HCT116 (cell line): ENCODE measurements at regions not wholly inside any gene's neighbourhood (a gene's known extent, or its start where the extent isn't known, plus 50 kb on each side); places are given as distances from the start of the nearest gene placed in this dataset.

Experiments used
- ATAC-seq: fragments of 200-7000 bp; cut with Tn5 transposase; 2 replicates; pipeline ENCODE4 v1.9.1; 2020; ENCODE audit warnings: mild to moderate bottlenecking, moderate library complexity
- BruUV-seq: library from RNA; stranded (reverse); fragments of 400-500 nt; replicated peaks from 2 replicates; lab custom pipeline; 2021; lab: Mats Ljungman, UMichigan
- CTCF ChIA-PET: fragments of 300-600 bp; sonication (Branson Sonifier 250); formaldehyde crosslinking; loops from one replicate; lab custom pipeline; 2021; ENCODE audit warnings: antibody characterized with exemption; lab: Charles Lee
- POLR2A ChIA-PET: fragments of 300-600, 350-600 bp; sonication (Branson Sonifier 250); formaldehyde crosslinking; loops from one replicate; lab custom pipeline; 2021; ENCODE audit warnings: antibody characterized with exemption; lab: Charles Lee
- RAD21 ChIA-PET, 2 experiments: fragments of 300-600 bp; sonication (Branson Sonifier 250); formaldehyde crosslinking; loops; one replicate each; lab custom pipeline; 2023; ENCODE audit warnings: low total read pairs in 2 of 2; ENCODE audit not compliant: uncharacterized antibody in 2 of 2, unreplicated experiment in 2 of 2, low non-redundant PET in 1 of 2; lab: Charles Lee
- DNase-seq: peaks from one replicate; pipeline ENCODE4 v3.0.0-alpha.2; 2010; ENCODE audit warnings: low read depth, low spot score
- H2AFZ ChIP-seq: fragments of 200-600 bp; shearing (Covaris generic), sonication (generic); 2 replicates; pipeline ENCODE4 v1.6.1; 2017; ENCODE audit warnings: low read depth, mixed run types, mixed read lengths, antibody characterized with exemption, low read length; ENCODE audit not compliant: poor library complexity, severe bottlenecking
- H3K27ac ChIP-seq: 2 replicates; pipeline ENCODE4 v1.5.1; 2012; ENCODE audit warnings: low read depth, low read length
- H3K27me3 ChIP-seq: fragments of 200-600 bp; sonication (generic); 2 replicates; pipeline ENCODE4 v1.6.1; 2016; ENCODE audit warnings: mixed run types, low read length, mixed read lengths; ENCODE audit not compliant: insufficient read depth
- H3K36me3 ChIP-seq, 2 experiments: fragments of 200-500 bp in 1 of 2; fragments of 200-600 bp in 1 of 2; sonication (Bioruptor generic) in 1 of 2; sonication (generic) in 1 of 2; 2 replicates each; pipeline versions ENCODE4 v1.5.1 to v1.6.1; 2014 to 2016; ENCODE audit warnings: low read length in 2 of 2, inconsistent platforms in 1 of 2, mixed read lengths in 1 of 2, mixed run types in 1 of 2; ENCODE audit not compliant: insufficient read depth in 2 of 2, control insufficient read depth in 1 of 2
- H3K4me1 ChIP-seq, 2 experiments: fragments of 200-600 bp in 1 of 2; sonication (generic) in 1 of 2; 2 replicates each; pipeline versions ENCODE4 v1.5.1 to v1.6.1; 2012 to 2017; ENCODE audit warnings: low read length in 2 of 2, inconsistent platforms in 1 of 2, mild to moderate bottlenecking in 1 of 2, mixed read lengths in 1 of 2, mixed run types in 1 of 2, moderate library complexity in 1 of 2; ENCODE audit not compliant: insufficient read depth in 2 of 2, control insufficient read depth in 1 of 2
- H3K4me2 ChIP-seq: fragments of 200-600 bp; sonication (generic); 2 replicates; pipeline ENCODE4 v1.6.1; 2017; ENCODE audit warnings: mixed run types, low read length, mixed read lengths
- H3K4me3 ChIP-seq, 2 experiments: fragments of 200-600 bp in 1 of 2; sonication (generic) in 1 of 2; replicated peaks in 1 of 2; 2 replicates each; pipeline ENCODE4 v1.5.1; 2011 to 2016; ENCODE audit warnings: low read length in 2 of 2, control low read depth in 1 of 2, low read depth in 1 of 2, mild to moderate bottlenecking in 1 of 2, mixed read lengths in 1 of 2, mixed run types in 1 of 2
- H3K79me2 ChIP-seq: fragments of 200-600 bp; sonication (generic); 2 replicates; pipeline ENCODE4 v1.6.1; 2017; ENCODE audit warnings: mild to moderate bottlenecking, mixed run types, low read length, moderate library complexity, mixed read lengths; ENCODE audit not compliant: insufficient read depth
- H3K9ac ChIP-seq: fragments of 200-600 bp; sonication (generic); 2 replicates; pipeline ENCODE4 v1.6.1; 2016; ENCODE audit warnings: low read length, mixed read lengths
- H3K9me2 ChIP-seq: fragments of 200-600 bp; sonication (generic), shearing (Covaris generic); 2 replicates; pipeline ENCODE4 v1.6.1; 2017; ENCODE audit warnings: mixed run types, mild to moderate bottlenecking, moderate library complexity; ENCODE audit not compliant: insufficient read depth
- H3K9me3 ChIP-seq, 2 experiments: fragments of 200-500 bp in 1 of 2; fragments of 200-600 bp in 1 of 2; sonication (Bioruptor generic) in 1 of 2; sonication (generic) in 1 of 2; 2 replicates each; pipeline ENCODE4 v1.6.1; 2014 to 2017; ENCODE audit warnings: low read length in 2 of 2, mixed read lengths in 2 of 2, inconsistent platforms in 1 of 2, low read depth in 1 of 2, mild to moderate bottlenecking in 1 of 2, mixed run types in 1 of 2, moderate library complexity in 1 of 2; ENCODE audit not compliant: control insufficient read depth in 1 of 2, insufficient read depth in 1 of 2
- H4K20me1 ChIP-seq: fragments of 200-600 bp; sonication (generic), shearing (Covaris generic); 2 replicates; pipeline ENCODE4 v1.6.1; 2017; ENCODE audit warnings: mixed run types, mild to moderate bottlenecking, moderate library complexity; ENCODE audit not compliant: insufficient read depth
- CBX3 ChIP-seq: IDR thresholded peaks from 2 replicates; pipeline ENCODE4 v1.6.1; 2012; ENCODE audit warnings: low read depth
- ELF1 ChIP-seq: IDR thresholded peaks from 2 replicates; pipeline ENCODE4 v1.6.1; 2012; ENCODE audit warnings: low read depth, borderline replicate concordance
- POLR2AphosphoS5 ChIP-seq: IDR thresholded peaks from 2 replicates; pipeline ENCODE4 v1.6.1; 2011; ENCODE audit warnings: mild to moderate bottlenecking, low read depth, low read length, moderate library complexity
- intact Hi-C: fragments of 100-400 bp; cut with micrococcal nuclease; formaldehyde crosslinking; loops from 2 replicates; pipeline ENCODE4 v1.10.0; 2022
- TF ChIP-seq, protein P1 (sequence below): IDR thresholded peaks from 2 replicates; pipeline ENCODE4 v1.6.1; 2012; ENCODE audit warnings: low read depth

DNA sequence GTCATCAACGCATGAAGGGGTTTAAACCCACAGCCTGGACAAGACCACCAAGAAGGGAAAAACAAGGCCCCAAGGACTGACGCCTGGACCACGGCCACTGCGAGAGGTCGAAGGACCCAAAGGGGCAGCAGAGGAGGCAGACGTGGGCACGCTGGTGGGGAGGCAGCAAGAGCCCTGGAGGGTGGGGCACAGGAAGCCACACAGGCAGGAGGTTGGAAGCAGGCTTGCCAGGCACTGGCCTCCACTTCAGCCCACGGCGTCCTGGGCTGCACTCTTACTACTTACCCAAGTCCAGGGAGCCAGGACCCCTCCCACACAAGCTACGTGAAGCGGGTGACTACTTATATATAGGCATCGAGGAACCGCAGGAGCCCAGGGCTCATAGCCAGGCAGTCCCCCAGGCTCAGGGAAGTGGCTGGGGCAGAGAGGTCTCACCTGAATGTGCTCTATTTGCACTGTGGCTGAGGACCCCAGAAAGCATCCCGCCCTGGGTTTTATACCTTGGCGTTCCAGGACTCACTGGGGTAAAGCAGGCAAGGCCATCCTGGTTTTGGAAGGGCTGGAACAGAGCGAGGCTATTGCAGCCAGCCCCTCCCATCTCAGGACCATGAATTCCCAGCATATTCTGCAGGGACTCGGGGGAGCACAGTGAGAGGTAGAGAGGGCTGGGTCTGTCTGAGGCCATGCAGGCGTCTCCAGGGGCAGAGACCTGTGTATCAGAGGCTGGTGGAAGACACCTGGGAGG lies 113.8 kb upstream of the AFDN start:
- Histone ChIP-seq H2AFZ (no peak overlapping the region), H3K9me2 (no peaks in the 10 kb centered on the region), H4K20me1 (no peaks in the 10 kb centered on the region), H3K4me1 (no peaks in the 10 kb centered on the region), H3K4me3 (no peak overlapping the region), H3K9ac (no peak overlapping the region), H3K36me3 (no peaks in the 10 kb centered on the region), H3K27me3 (peaks cover 33% of the 10 kb centered on the region), H3K27ac (no peak overlapping the region), H3K9me3 (no peaks in the 10 kb centered on the region), H3K4me2 (no peak overlapping the region), H3K79me2 (no peaks in the 10 kb centered on the region)
- ChIA-PET POLR2A (no interaction called here), RAD21 (no interaction called here), CTCF (no interaction called here)
- DNase-seq: no peak
- TF ChIP-seq ELF1 (no peak), CBX3 (no peak)
- no peak for ATAC-seq
- no TSS peak for BruUV-seq
- intact Hi-C loops: no loop called here

DNA sequence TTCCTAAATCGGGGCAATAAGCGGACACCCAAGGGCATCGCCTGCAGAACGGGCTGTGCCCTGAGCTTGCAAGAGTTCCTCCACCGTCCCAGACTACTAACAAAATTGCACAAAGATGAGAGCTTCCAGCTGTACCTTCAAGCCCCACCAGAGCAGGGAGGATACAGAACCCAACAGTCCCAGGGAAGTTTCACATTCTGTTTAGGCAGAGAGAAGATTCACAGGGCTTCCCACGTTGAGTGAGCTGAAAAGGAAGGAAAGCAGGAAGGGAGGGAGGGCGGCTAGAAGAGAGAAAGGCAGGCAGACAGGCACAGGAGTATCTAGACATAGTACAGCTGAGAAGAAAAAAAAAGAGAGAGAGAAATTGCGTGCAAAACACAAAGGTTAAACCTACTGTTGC lies 112.6 kb upstream of the AFDN start:
- H3K4me1 ChIP-seq: no peaks in the 10 kb centered on the region
- no peaks in the 10 kb centered on the region for H4K20me1 ChIP-seq
- peaks cover 33% of the 10 kb centered on the region for H3K27me3 ChIP-seq
- RAD21 ChIA-PET: no interaction called here
- H3K9ac ChIP-seq: no peak overlapping the region
- BruUV-seq: no TSS peak
- H3K27ac ChIP-seq: no peak overlapping the region
- CTCF ChIA-PET: no interaction called here
- ATAC-seq (no peak), DNase-seq (no peak)
- H3K36me3 ChIP-seq: no peaks in the 10 kb centered on the region
- no peaks in the 10 kb centered on the region for H3K9me3 ChIP-seq
- no peak overlapping the region for H2AFZ ChIP-seq
- no peak overlapping the region for H3K4me2 ChIP-seq
- intact Hi-C loops: no loop called here
- H3K79me2 ChIP-seq: no peaks in the 10 kb centered on the region
- POLR2A ChIA-PET: no interaction called here
- TF ChIP-seq POLR2AphosphoS5 (no peak), CBX3 (no peak)
- TF ChIP-seq, protein P1, sequence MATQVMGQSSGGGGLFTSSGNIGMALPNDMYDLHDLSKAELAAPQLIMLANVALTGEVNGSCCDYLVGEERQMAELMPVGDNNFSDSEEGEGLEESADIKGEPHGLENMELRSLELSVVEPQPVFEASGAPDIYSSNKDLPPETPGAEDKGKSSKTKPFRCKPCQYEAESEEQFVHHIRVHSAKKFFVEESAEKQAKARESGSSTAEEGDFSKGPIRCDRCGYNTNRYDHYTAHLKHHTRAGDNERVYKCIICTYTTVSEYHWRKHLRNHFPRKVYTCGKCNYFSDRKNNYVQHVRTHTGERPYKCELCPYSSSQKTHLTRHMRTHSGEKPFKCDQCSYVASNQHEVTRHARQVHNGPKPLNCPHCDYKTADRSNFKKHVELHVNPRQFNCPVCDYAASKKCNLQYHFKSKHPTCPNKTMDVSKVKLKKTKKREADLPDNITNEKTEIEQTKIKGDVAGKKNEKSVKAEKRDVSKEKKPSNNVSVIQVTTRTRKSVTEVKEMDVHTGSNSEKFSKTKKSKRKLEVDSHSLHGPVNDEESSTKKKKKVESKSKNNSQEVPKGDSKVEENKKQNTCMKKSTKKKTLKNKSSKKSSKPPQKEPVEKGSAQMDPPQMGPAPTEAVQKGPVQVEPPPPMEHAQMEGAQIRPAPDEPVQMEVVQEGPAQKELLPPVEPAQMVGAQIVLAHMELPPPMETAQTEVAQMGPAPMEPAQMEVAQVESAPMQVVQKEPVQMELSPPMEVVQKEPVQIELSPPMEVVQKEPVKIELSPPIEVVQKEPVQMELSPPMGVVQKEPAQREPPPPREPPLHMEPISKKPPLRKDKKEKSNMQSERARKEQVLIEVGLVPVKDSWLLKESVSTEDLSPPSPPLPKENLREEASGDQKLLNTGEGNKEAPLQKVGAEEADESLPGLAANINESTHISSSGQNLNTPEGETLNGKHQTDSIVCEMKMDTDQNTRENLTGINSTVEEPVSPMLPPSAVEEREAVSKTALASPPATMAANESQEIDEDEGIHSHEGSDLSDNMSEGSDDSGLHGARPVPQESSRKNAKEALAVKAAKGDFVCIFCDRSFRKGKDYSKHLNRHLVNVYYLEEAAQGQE: no peak
- no peaks in the 10 kb centered on the region for H3K9me2 ChIP-seq
- H3K4me3 ChIP-seq: no peak overlapping the region
